HL-60 (cell line): ENCODE measurements at regions not wholly inside any gene's neighbourhood (a gene's known extent, or its start where the extent isn't known, plus 50 kb on each side); places are given as distances from the start of the nearest gene placed in this dataset.

Experiments used
- DNase-seq, 2 experiments: peaks; one replicate each; pipeline ENCODE4 v3.0.0-alpha.2; 2010 to 2020; ENCODE audit warnings: low read depth in 1 of 2, low spot score in 1 of 2
- H3K27ac ChIP-seq: fragments of 250-450 bp; sonication (Bioruptor Pico); replicated peaks from 2 replicates; pipeline ENCODE4 v1.5.1; 2020; ENCODE audit warnings: mild to moderate bottlenecking, moderate library complexity
- H3K27me3 ChIP-seq: fragments of 250-450 bp; sonication (Bioruptor Pico); 2 replicates; pipeline ENCODE4 v1.5.1; 2021; ENCODE audit warnings: mild to moderate bottlenecking, moderate library complexity; ENCODE audit not compliant: insufficient read depth, poor library complexity, severe bottlenecking
- H3K4me3 ChIP-seq: replicated peaks from 2 replicates; pipeline ENCODE4 v1.5.1; 2011; ENCODE audit warnings: mild to moderate bottlenecking, control low read depth, low read length; ENCODE audit not compliant: insufficient read depth
- CTCF ChIP-seq: IDR thresholded peaks from one replicate; pipeline ENCODE4 v1.5.1; 2011; ENCODE audit warnings: low read length, control low read depth, inconsistent platforms; ENCODE audit not compliant: insufficient read depth
- GABPA ChIP-seq: IDR thresholded peaks from 2 replicates; pipeline ENCODE4 v1.6.1; 2012; ENCODE audit warnings: low read depth
- POLR2AphosphoS5 ChIP-seq: IDR thresholded peaks from 2 replicates; pipeline ENCODE4 v1.6.1; 2012; ENCODE audit warnings: low read depth
- REST ChIP-seq: IDR thresholded peaks from 2 replicates; pipeline ENCODE4 v1.6.1; 2012; ENCODE audit warnings: low read depth; ENCODE audit not compliant: insufficient replicate concordance
- SPI1 ChIP-seq: IDR thresholded peaks from 2 replicates; pipeline ENCODE4 v1.6.1; 2012; ENCODE audit warnings: low read depth, mild to moderate bottlenecking, borderline replicate concordance

GRCh38 chr6:145531822-145532221 lies 203.5 kb downstream of the EPM2A start:
- no peak overlapping the region for H3K27ac ChIP-seq
- no peak for DNase-seq

GRCh38 chr6:145532361-145532760 lies 203.0 kb downstream of the EPM2A start:
- Histone ChIP-seq H3K4me3 (no peak overlapping the region), H3K27ac (no peak overlapping the region), H3K27me3 (peaks cover 7% of the 10 kb centered on the region)
- no peak for DNase-seq
- no peak for TF ChIP-seq CTCF
- no peak for TF ChIP-seq GABPA
- no peak for TF ChIP-seq SPI1
- TF ChIP-seq REST: no peak
- no peak for TF ChIP-seq POLR2AphosphoS5

More at GRCh38 chr6:145531822-145532221, 203.5 kb downstream of the EPM2A start:
- Histone ChIP-seq H3K4me3 (no peak overlapping the region), H3K27me3 (peaks cover 7% of the 10 kb centered on the region)
- TF ChIP-seq SPI1 (no peak), CTCF (no peak), GABPA (no peak), POLR2AphosphoS5 (no peak), REST (no peak)

DNA sequence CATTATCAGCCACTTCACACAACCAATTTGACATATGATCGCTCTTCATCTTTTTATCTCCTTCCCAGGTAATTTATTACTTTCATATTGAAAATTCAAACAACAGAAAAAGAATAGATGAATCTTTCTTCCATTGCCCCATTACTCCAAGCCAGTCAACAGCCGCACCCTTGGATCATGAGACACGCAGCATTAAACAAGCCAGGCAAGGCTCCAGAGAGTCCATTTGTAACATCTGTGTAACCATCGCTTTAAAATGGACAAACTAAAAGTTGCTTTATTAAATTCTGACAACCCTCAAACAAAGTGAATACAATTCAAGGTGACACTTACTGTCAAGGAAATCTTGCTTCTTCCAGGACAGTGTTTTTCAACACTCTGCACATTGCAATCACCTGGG lies 200.3 kb downstream of the EPM2A start:
- TF ChIP-seq POLR2AphosphoS5: no peak
- TF ChIP-seq SPI1: no peak
- no peak for TF ChIP-seq CTCF
- no peak for TF ChIP-seq GABPA
- no peak for TF ChIP-seq REST
- H3K27ac ChIP-seq: no peak overlapping the region
- H3K4me3 ChIP-seq: no peak overlapping the region
- DNase-seq: no peak
- no peaks in the 10 kb centered on the region for H3K27me3 ChIP-seq
